ENCODE measurements at regions not wholly inside any gene's neighbourhood (a gene's known extent, or its start where the extent isn't known, plus 50 kb on each side); places are given as distances from the start of the nearest gene placed in this dataset.

GRCh38 chr14:53220914-53221313, 67.8 kb upstream of the DDHD1 start:
- TF ChIP-seq CTCF (IDR thresholded peaks at IDR 0.05), result no peak
- TF ChIP-seq POLR2A (IDR thresholded peaks at IDR 0.05), result no peak
